NCI-H748 (cell line): ENCODE measurements at regions not wholly inside any gene's neighbourhood (a gene's known extent, or its start where the extent isn't known, plus 50 kb on each side); places are given as distances from the start of the nearest gene placed in this dataset.
"Not testable (repeated sequence)": the region's sequence is repeated elsewhere in the genome, so short reads cannot be mapped to it uniquely, and the experiment has no call there.

ENCODE experiments used
- DNase-seq: peaks from one replicate; lab custom pipeline; 2025; ENCODE audit not compliant: unreplicated experiment; lab: John Stamatoyannopoulos, UW

GRCh38 chr6:140252099-140252498 is 877.7 kb upstream of the CITED2 start:
- no peak for DNase-seq

DNA sequence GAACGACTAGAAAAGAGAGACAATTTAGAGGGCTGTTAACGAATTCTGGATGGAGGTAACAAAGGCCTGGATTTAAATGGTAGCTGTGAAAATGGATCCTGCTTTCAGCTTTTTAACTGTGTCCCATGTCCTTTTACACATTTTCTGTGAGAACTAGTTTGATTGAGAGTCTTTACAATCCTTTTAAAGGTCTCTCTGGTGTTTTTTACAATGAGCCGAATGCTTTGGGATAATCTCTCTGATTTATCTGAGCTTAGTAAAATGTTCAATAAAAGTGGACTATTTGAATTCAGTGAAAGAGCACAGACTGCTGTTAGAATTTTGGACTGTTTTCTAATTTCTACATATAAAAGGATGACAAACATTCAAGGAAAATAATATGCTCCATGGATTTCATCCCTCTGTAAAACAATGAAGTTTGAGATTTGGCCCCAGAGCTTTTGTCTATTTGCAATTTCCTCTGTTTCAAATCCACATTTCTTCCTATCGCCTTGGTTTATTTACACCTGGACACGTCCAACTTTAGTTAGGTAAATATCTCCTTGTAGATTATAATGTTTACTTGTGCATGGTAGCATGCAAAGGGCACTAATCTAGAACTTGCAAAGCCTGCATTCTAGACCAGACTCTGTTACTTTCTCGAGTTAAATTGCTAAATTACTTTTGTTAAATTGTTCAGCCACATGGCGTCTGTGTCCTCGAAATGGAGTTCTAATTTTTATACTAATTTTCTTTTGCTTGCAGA is 871.0 kb upstream of the CITED2 start:
- no peak for DNase-seq

DNA sequence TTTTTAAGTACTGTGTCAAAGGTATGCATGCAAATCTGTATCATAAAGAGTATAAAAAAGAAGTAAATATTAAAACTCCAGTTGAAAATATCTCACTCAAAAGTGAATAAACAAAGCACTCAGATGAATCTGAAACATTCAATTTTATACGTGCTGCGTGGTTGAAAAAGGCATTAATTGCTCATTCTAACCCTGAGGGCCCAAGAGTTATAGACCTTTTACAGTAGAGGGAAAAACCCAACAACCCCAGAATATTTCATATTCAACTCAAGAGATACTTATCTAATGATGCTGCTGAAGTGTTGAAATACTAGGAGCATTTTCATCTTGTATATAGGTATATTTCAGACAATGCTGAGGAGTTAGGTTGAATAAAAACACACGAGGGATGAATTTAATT is 862.8 kb upstream of the CITED2 start:
- no peak for DNase-seq

DNA sequence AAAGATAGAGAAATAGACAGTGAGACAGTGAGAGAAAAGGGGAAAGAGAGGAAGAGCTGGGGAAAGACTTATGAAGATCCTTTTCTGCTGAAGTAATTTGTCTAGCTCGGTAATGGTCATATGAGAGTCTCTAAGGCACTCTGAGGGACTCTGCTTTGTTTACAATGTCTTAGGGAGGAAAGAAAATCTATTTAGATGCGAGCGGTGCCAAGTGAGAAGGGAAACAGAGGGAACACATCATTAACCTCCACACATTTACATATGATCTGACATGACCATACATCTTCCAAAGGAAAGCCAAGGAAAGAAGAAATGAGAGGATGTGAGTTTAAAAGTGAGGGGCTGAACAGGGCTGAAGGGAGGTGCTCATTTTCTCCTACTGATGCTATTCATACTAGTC is 862.3 kb upstream of the CITED2 start:
- no peak for DNase-seq

DNA sequence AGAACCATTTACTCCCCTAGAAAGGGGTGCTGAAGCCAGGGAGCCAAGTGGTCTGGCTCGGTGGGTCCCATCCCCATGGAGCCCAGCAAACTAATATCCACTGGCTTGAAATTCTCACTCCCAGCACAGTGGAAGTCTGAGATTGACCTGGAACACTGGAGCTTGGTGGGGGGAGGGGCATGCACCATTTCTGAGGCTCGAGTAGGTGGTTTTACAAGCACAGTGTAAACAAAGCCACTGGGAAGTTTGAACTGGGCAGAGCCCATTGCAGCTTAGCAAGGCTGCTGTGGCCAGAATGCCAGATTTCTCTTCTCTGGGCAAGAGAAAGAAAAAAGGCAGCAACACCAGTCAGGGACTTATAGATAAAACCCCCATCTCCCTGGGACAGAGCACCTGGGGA is 855.8 kb upstream of the CITED2 start:
- DNase-seq, result no peak

- no peak for DNase-seq
Measured at GRCh38 chr6:140228491-140228890, 854.0 kb upstream of the CITED2 start.

- DNase-seq, result no peak
Measured at GRCh38 chr6:140226637-140227036, 852.2 kb upstream of the CITED2 start.

GRCh38 chr6:140225701-140226436 is 851.4 kb upstream of the CITED2 start:
- no peak for DNase-seq

DNA sequence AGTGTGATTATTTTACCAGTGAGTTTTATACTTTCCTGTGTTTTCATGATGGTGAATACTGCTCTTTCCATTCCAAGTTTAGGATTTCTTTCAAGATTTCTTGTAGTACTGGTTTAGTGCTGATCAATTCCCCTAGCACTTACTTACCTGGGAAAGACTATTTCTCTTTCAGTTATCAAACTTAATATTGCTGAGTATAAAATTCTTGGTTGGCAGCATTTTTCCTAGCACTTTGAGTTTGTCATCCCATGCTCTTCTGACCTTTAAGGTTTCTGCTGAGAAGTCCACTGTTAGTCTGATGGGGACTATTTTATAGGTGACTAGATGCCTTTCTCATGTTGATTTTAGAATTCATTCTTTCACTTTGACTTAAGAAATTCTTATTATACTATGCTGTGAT is 842.8 kb upstream of the CITED2 start:
- DNase-seq, result no peak

- DNase-seq, result no peak
Measured at GRCh38 chr6:140209775-140210174, 835.3 kb upstream of the CITED2 start.

GRCh38 chr6:140208286-140208685 is 833.8 kb upstream of the CITED2 start:
- DNase-seq, result no peak

DNA sequence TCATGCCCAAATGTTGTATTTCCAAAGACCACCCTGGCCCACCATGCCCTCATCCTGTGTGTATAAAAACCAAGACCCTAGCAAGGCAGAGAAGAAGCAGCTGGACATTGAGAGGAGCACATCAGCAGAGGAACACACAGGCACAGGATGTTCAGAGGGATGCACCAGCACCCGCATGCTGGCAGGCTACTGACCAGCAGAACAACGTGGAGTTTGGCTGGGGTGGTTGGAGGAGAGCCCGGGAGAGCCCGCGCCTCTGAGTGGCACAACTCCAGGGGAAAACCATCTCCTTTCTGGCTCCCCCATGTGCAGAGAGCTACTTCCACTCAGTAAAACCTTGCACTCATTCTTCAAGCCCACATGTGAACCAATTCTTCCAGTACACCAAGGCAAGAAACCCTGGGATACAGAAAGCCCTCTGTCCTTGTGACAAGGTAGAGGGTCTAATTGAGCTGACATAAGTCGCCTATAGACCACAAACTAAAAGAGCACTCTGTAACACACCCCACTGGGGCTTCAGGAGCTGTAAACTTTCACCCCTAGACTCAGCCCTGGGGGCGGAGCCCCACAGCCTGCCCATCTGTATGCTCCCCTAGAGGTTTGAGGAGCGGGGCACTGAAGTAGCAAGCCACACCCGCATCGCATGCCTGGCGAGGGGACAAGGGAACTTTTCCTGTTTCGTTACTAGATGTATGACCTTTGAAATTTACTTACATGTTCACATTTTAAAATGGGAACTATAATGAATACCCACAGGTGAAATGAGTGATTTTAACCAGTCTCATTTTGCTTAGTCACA is 831.5 kb upstream of the CITED2 start:
- no peak for DNase-seq

GRCh38 chr6:140204154-140204553 is 829.7 kb upstream of the CITED2 start:
- DNase-seq, result no peak

DNA sequence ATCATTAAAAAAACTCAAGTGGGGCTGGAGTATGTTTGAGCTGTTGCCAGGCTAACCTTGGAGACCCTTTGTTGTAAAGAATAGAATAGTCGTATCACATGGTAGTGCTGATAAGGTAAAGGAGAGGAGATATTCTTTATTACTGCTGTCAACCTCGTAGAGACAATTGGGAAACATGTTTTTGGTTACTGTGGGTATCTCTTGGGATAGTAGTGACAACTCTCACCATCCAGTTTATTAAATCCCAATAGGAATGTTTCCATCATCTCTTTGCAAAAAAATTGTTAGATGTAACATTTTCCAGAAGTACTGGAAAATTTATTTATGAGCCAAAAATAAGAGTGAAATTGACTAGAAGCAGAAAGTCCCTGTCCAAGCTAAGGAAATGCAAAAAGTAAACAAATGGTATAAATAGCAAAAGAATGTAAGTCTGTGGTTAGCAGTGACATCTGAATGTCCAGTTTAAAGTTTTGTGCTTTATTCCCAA is 829.3 kb upstream of the CITED2 start:
- DNase-seq, result peak; percentile 68

DNA sequence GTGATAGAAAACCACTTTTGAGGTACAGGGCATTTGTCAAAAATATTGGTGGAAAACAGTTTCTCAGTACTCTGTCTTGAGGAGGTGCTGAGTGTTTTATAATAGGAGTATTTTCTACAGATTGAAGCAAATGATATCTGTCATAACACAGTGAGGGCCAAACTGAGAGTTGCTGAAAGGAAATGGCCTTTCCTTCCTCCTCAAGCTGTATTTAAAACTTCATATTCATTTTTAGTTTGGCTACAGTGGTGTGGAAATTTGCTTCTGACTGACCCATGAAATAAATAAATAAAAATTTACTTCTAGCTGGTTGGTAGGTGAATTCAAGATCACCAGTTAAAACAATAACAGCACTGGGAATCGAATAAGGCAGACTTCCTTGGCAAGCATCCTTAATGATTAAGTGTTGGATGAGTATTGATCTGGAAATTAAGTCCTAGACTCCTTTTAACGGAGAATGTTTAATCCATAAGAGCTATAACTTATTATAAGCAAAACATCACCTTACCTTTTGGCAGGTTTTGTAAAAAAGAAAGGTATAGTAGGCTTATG is 828.6 kb upstream of the CITED2 start:
- DNase-seq, result no peak

DNA sequence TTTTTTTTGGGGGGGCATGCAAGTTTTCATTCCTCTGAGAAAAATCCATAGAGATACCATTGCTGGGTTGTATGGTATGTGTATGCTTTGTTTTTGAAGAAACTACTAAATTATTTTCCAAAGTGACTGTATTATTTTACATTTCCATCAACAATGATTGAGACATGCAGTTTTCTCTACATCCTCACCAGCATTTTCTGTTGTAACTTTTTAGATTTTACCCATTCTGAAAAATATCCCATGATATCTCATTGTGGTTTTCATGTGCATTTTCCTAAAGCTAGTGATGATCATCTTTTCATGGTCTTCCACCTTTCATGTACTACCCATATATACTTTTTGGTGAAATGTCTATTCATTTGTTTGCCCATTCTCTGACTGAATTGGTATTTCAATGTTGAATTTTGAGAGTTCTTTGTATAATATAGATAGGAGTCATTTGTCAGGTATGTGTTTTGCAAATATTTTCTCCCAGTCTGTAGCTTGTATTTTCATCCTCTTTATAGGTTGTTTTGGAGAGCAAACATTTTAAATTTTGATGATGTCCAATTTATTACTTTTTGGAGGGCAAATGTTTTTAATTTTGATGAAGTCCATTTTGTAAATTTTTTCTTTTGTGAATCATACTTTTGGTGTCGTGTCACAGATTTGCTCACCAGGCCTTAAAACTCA is 827.5 kb upstream of the CITED2 start:
- no peak for DNase-seq

DNA sequence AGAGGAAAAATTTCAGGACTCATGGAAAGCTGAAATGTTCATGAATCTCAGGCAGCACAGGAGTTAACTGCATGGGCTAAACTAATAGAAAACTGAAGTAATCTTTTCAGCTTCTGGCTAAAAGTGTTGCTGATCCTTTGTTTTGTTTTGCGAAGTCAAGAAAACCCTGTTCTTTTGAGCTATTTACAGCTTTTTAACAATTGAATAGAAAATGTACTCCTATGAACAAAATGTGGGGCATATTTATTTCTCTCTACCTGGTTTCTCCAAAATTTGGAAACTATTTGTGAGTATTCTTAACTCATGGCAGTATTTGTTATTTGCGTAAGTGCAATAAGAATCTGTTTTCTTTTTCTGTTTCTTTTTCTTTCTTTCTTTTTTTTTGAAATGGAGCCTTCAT is 818.8 kb upstream of the CITED2 start:
- DNase-seq, result no peak

GRCh38 chr6:140192018-140192417 is 817.6 kb upstream of the CITED2 start:
- DNase-seq, result no peak

DNA sequence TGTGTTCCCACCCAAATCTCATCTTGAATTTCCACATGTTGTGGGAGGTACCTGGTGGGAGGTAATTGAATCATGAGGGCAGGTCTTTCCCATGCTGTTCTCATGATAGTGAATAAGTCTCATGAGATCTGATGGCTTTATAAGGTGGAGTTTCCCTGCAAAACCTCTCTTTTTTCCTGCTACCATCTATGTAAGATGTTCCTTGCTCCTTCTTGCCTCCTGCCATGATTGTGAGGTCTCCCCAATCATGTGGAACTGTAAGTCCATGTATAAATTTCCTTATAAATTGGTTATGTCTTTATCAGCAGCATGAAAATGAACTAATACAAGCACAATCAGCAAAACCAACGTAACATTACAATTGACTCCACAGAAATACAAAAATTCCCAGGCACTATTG is 814.8 kb upstream of the CITED2 start:
- not testable (repeated sequence) for DNase-seq

DNA sequence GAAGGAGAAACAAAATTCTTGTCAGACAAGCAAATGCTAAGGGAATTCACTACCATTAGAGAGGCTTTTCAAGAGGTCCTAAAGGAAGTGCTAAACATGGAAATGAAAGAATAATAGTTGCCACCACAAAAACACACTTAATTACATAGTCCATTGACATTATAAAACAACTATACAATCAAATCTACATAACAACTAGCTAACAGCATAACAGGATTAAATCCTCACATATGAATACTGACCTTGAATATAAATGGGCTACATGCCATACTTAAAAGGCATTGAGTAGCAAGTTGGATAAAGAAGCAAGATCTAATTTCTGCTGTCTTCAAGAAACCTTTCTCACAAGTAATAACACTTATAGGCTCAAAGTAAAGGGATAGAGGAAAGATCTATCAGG is 811.5 kb upstream of the CITED2 start:
- no peak for DNase-seq

DNA sequence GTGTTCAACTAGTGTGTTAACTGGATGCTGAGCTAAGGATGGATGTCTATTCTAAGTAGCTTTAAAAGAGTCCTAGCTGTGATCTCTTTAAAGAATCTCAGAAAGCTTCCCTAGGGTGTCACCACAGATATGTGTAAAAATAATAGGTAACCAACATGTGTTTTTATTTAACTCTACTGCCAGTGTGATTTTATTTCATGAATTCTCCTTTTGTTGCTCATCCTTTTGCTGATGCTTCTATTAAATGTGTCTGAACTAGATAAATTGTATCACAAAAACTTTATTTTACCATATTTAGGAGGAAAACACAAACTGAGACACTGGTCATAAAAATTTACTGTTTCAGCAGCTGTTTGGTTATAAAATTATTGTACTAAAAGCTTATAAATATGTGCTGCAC is 809.4 kb upstream of the CITED2 start:
- no peak for DNase-seq
